DMS53 (cell line): ENCODE measurements at regions not wholly inside any gene's neighbourhood (a gene's known extent, or its start where the extent isn't known, plus 50 kb on each side); places are given as distances from the start of the nearest gene placed in this dataset.

Experiments
- DNase-seq: peaks from one replicate; lab custom pipeline; 2025; lab: John Stamatoyannopoulos, UW

DNA sequence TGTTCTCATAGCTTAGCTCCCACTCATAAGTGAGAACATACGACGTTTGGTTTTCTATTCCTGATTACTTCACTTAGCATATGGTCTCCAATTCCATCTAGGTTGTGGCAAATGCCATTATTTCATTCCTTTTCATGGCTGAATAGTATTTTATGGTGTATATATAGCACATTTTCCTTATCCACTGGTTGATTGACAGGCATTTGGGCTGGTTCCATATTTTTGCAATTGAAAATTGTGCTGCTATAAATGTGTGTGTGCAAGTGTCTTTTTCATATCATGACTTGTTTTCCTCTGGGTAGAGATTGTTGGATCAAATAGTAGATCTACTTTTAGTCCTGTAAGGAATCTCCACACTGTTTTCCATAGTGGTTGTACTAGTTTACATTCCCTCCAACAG lies 133.0 kb upstream of the TAB2 start:
- no peak for DNase-seq

DNA sequence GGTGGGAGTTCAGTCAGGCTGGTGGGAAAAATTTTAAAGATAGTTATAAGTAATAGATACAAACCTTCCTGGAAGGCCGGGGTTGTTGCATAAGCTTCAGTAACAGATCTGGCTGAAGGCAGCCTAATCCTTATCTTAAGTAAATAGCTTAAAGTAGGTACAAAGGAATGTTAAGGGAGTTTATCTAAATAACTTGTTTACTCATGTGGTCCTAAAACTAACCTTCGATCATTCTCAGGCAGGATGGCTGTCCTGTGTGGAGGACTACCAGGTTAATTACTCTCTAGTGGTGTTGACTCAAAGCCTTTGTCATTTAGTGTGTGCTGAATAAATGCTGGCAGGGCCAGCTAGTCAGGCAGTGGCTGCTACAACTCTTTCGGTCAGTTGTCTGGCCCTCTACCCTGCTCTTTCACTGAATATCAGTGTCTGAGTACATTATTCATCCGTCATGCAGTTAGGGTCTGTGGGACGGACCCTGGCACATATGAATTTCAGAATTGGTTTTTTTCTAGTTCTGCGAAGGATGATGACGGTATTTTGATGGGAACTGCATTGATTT lies 131.6 kb upstream of the TAB2 start:
- no peak for DNase-seq

GRCh38 chr6:149186873-149187272 lies 130.6 kb upstream of the TAB2 start:
- no peak for DNase-seq

GRCh38 chr6:149190224-149190831 lies 127.2 kb upstream of the TAB2 start:
- peak; percentile 65 for DNase-seq

DNA sequence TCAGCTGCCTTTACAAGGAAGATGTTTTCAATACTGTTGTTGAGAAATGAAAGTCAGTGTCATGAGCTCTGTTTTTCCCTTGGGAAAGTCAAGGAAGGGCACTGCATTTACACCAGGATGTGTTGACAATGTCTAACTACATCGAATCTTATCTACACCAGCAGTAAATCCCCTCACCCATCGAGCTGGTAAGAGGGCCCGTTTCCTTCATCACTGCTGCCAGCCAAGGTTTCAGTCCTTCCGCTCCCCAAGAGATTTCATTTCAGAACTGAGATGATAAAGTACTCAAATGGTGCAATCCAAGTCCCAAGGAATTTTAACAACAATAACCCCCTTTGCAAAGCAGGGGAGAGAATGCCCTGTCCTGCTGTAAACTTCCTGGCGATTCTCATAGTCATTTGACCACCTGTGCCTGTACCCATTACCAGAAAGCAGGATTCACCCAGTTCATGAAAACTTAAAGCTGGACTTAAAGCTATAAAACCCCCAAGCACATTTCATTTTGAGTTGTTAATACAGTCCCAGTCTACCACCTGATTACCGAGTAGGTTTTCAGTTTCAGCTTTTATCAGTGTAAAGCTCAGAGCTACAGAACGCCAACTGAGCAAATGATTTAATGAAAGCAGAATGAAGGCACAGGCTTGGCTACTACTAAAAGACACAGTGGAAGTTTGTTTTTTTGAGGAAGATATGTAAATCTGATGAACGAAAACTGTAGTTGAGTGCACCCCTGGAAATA lies 122.5 kb upstream of the TAB2 start:
- no peak for DNase-seq

DNA sequence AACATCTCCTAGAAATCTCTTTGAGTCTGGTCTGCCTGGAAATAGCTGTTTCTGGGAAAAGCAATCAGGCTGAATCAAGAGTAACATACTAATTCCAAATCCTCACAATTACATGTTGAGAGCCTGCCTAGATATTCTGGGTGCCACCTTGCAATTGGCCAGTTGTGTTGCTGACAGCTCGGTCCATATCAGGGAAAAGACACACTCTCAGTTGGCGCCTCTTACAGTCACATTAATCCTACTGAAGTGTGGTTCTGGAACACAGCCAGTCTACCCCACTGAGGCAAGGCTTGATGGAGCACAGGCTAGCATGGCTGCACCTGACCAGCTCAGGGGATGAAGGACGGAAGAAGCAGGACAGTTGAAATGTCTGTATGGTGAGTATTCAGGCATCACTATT lies 121.4 kb upstream of the TAB2 start:
- no peak for DNase-seq

DNA sequence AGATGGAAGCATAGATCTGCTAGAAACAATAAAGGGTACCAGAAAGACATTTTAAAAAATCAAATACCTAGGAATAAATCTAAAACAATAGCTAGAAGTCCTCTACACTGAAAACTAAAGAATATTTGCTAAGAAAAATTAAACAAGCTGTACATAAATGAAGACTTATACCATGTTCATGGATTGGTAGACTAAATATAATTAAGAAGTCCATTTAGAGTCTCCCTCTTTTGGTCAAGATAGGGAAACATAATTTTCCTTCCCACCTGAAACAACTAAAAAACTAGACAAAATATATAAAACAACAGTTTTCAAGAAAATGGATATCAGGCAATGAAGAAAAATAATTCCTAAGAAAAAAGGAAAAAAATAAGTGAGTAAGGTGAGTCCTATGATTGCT lies 120.0 kb upstream of the TAB2 start:
- no peak for DNase-seq

DNA sequence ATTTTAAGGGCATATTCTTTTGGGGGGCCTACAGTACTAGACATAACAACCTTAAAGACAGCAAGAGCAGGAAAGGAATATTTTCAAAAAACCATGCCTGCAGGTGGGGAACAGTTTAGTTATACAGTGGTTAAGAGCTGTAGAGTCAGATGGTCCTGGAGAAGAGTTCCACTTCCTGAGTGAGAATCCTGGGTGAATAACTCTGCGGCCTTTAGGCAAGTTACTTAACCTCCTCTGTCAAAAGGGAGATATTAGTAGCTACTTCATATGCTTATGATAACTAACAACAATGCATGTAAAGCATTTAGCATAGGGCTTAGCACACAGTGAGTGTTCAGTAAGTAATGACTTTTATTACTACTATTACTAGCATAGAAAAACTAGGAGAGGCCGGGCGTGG lies 119.2 kb upstream of the TAB2 start:
- no peak for DNase-seq

DNA sequence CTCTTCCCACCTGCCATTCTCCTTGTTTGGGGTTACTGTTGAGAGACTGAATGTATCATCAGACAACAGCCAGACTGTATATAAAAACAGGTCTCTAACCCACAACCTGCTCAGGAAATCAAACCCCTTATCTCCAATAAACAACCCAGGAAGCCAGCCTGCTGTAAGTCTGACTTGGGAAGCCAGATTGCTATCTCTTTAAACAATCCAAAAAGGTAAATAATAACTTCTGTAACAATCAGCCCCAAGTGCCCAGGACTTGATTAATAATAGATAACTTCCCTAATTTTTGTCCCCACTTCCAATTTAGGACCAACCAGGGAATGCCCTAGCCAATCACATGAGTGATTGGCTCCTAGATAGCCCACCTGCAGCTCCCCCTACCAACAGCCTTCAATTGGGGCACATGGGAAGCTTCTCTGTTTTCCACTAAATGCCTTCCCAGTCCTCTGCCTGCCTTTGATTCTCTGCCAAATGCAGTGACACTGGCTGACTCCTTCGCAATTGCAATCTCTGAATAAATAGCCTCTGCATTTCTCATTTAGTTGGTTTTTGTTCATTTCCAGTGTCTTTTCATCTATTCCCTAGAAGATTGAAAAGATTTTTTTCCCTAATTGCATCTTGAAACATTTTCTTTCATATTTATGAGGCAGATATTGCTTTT lies 117.1 kb upstream of the TAB2 start:
- no peak for DNase-seq

DNA sequence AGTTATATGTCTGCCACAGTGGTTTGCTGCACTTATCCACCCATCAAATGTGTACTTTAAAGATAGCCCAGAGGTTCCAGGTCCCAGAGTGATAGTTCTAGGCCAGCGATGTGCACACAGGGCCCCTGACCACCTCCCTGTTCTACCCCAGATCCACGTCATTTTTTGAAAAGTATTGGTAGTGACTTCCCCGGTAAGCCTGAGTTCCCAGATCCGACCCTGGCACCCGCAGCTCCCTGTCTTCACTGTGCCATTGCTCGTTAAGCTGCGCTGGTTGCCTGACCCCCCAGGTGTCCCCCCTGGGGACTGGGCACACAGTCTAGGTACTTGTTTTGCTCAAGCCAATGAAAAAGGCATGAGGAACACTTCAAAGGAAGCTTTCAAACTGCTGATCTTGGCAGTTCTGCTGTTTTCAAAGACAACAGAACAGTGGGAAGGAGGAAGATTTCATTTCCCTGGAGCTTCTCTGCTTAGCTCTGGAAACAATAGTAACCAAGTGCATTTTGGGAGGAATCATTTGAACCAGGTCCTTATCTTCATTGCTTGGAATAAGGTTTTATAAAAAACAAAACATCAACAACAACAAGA lies 116.3 kb upstream of the TAB2 start:
- DNase-seq: no peak

GRCh38 chr6:149202100-149202499 lies 115.4 kb upstream of the TAB2 start:
- DNase-seq: no peak

GRCh38 chr6:149202952-149203351 lies 114.6 kb upstream of the TAB2 start:
- no peak for DNase-seq

DNA sequence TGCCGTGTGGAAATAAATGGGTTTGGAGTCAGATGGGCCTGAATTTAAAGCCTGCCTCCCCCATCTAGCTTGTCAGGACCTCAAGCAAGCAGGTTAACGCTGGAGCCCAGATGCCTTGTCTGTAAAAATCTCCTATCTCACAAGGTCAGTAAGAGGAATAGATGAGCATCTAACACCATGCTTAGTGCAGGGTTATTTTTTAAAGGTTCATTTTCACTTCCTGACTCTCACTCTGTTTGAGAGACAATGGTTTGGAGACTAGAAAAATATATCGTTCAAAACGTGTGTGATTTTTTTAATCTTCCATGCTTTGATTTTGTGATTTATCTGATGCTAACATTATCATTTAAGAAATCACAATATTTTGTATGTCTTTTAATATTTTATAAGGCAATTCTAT lies 114.0 kb upstream of the TAB2 start:
- no peak for DNase-seq

DNA sequence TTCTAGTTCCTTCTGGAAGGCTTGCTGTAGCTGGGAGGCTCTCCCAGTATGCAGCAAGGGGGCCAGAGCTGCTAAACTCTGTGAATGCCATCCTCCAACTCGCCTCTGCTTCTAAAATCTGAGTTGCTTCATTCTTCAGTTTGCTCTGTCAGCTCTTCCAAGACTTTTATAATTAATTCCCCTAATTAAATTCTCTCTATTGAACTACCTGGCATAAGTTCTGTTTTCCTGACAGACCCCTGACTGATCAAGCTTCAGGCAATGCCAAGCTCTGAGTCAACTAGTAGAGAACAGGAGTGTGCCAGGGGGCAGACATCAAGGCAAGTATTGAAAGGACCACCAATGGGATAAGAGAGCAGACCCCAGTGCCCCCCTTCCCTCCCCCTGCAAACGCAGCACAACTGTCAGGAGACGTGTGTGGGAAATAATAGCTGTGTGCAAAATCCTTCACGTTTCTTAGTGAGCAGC lies 109.3 kb upstream of the TAB2 start:
- no peak for DNase-seq

GRCh38 chr6:149209871-149210775 lies 107.4 kb upstream of the TAB2 start:
- DNase-seq: peak; percentile 3

DNA sequence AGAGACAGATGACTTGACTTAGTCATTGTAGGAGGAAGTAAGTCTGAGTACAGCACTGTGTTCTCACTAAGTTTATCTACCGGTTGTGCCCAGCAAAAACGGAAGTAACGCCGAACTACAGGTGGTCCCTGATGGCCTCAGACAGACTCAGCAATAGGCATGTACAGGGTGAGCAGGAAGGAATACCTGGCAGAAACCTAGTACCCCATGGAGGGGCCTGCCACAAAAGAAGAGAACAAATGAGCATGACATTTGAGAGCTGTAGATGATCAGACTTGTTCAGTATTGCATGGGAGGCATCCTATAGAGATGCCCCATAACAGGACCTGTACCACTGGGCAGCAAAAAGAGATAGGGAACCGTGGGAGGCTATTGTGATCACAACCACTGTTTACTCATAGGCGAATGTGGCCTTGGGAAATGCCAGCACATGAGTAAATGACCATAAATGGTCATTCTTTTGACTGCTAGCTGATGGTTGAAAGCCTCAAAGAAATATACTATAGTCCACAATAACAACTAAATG lies 106.4 kb upstream of the TAB2 start:
- DNase-seq: no peak

DNA sequence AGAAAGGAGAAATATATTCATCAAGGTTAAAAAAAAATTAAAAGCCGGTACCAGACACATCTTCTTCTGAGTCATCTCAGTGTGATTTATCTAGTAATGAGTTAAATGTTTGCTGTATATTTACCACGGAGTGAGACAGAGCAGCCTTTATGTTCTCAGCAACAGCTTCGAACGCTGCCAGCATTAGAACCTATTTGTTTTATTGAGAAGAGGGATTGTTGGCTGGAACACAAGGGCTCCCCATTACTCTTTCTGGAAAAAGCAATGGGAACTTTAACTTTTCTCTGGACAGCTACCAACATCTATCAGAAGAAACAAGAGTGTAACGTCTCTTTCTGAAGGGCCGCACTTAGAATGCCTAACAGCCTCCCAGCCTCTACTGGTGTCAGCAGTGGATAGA lies 105.3 kb upstream of the TAB2 start:
- no peak for DNase-seq

DNA sequence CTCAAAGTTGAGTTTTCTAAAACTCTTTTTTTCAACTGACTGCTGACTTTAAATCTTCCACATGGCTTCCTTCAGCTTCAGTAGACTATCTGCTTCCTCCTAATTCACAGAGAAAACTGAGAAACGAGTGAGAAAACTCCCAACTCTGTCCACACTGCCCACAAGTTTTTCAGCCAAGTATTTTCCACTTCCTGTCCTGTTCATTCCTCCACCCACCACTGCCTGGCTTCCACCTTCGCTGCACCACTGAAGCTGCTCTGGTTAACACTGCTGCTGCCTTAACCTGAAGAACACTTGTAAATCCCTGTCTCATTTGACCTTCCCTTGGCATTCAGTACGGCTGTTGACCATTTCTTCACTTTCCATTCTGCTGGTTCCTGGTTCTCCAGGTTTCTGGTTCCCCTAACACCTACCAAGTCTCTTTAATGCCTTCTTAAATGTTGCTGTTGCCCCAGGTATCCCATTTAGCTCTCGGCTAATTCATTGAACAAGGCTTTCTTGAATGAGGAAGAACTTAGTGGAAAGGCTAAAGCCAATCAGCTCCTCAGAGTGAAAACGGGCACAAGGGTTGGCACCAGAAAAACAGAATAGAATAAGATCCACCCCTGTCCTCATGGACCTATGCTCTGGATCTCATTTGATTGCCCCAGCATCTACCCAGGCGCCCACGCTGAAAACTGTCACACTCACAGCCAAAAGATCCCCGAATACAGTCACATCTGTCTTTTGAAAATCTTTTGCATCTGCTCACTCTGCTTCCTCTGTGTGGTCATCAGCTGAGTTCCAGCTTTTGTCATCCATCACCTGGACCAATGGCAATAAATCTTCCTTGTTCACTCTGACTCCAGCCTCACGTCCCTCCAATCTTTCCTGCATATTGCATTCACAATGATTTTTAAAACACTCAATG lies 104.4 kb upstream of the TAB2 start:
- DNase-seq: no peak

GRCh38 chr6:149213829-149214228 lies 103.7 kb upstream of the TAB2 start:
- no peak for DNase-seq

DNA sequence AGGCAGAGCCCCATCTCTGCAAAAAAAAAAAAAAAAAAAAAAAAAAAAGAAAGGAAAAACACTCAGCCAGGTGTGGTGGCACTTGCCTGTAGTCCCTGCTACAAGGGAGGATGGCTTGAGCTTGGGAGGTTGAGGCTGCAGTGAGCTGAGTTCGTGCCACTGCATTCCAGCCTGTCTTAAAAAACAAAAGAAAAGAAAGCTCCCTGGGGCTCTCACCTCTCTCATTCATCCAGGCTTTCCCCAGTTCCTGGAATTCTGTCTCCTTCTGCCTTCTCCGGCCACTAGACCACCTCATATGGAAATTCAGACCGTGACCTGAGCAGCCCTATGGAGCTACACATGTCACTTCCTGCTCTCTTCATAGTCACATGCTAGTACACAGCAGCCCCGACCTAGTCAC lies 101.1 kb upstream of the TAB2 start:
- no peak for DNase-seq
